PC-3 (cell line): ENCODE measurements at regions not wholly inside any gene's neighbourhood (a gene's known extent, or its start where the extent isn't known, plus 50 kb on each side); places are given as distances from the start of the nearest gene placed in this dataset.
"Not testable (repeated sequence)": the region's sequence is repeated elsewhere in the genome, so short reads cannot be mapped to it uniquely, and the experiment has no call there.

Experiments
- ATAC-seq: fragments of 200-7000 bp; cut with Tn5 transposase; 2 replicates; pipeline ENCODE4 v1.9.1; 2020; ENCODE audit warnings: mild to moderate bottlenecking, moderate library complexity
- BruUV-seq: library from RNA; stranded (reverse); fragments of 400-500 nt; replicated peaks from 2 replicates; lab custom pipeline; 2021; lab: Mats Ljungman, UMichigan
- CTCF ChIA-PET: fragments of 300-600 bp; sonication (Branson Sonifier 250); formaldehyde crosslinking; loops from one replicate; lab custom pipeline; 2022; ENCODE audit warnings: antibody characterized with exemption; lab: Charles Lee
- POLR2A ChIA-PET: fragments of 300-600 bp; sonication (Branson Sonifier 250); formaldehyde crosslinking; loops from one replicate; lab custom pipeline; 2022; ENCODE audit warnings: antibody characterized with exemption; ENCODE audit not compliant: unreplicated experiment; lab: Charles Lee
- DNase-seq: peaks from one replicate; pipeline ENCODE4 v3.0.0-alpha.2; 2015
- H2AFZ ChIP-seq: fragments of 300-600 bp; sonication (generic); 2 replicates; pipeline ENCODE4 v1.6.0; 2016; ENCODE audit warnings: antibody characterized with exemption, low read length
- H3F3A ChIP-seq: fragments of 300-600 bp; sonication (generic); one replicate; pipeline ENCODE4 v1.6.0; 2017; ENCODE audit warnings: antibody characterized with exemption, low read length, control low read depth, mild to moderate bottlenecking; ENCODE audit not compliant: unreplicated experiment
- H3K27ac ChIP-seq: fragments of 300-600 bp; sonication (generic); 2 replicates; pipeline ENCODE4 v1.5.1; 2016; ENCODE audit warnings: mild to moderate bottlenecking, low read length
- H3K27me3 ChIP-seq: fragments of 300-600 bp; sonication (generic); 2 replicates; pipeline ENCODE4 v1.6.1; 2016; ENCODE audit warnings: low read length, mixed read lengths
- H3K36me3 ChIP-seq: fragments of 300-600 bp; sonication (generic); 2 replicates; pipeline ENCODE4 v1.6.1; 2016; ENCODE audit warnings: low read depth, mixed run types, low read length, mixed read lengths
- H3K4me1 ChIP-seq: fragments of 300-600 bp; sonication (generic); 2 replicates; pipeline ENCODE4 v1.5.1; 2016; ENCODE audit warnings: low read length; ENCODE audit not compliant: insufficient read depth
- H3K4me2 ChIP-seq: fragments of 300-600 bp; sonication (generic); 2 replicates; pipeline ENCODE4 v1.6.0; 2016; ENCODE audit warnings: low read length
- H3K4me3 ChIP-seq: fragments of 300-600 bp; sonication (generic); 2 replicates; pipeline ENCODE4 v1.5.1; 2016; ENCODE audit warnings: mild to moderate bottlenecking, low read length, mixed read lengths
- H3K79me2 ChIP-seq: fragments of 300-600 bp; sonication (generic); 2 replicates; pipeline ENCODE4 v1.6.1; 2017; ENCODE audit warnings: low read length, mixed read lengths
- H3K9ac ChIP-seq: fragments of 300-600 bp; sonication (generic); 2 replicates; pipeline ENCODE4 v1.6.0; 2016; ENCODE audit warnings: mild to moderate bottlenecking, low read length
- H3K9me2 ChIP-seq: fragments of 300-600 bp; sonication (generic); replicated peaks from 2 replicates; pipeline ENCODE4 v1.6.1; 2016; ENCODE audit warnings: mixed run types, low read length, mixed read lengths
- H3K9me3 ChIP-seq: fragments of 300-600 bp; sonication (generic); 2 replicates; pipeline ENCODE4 v1.6.1; 2016; ENCODE audit warnings: low read length, mixed read lengths
- H4K20me1 ChIP-seq: fragments of 300-600 bp; sonication (generic); 2 replicates; pipeline ENCODE4 v1.6.1; 2016; ENCODE audit warnings: low read length, mixed read lengths
- intact Hi-C: fragments of 100-400 bp; cut with micrococcal nuclease; formaldehyde crosslinking; loops from 2 replicates; pipeline ENCODE4 v1.9.0; 2023

- ATAC-seq, BruUV-seq, H3K4me1 ChIP-seq, H3K79me2 ChIP-seq, H3K27ac ChIP-seq, H3K27me3 ChIP-seq, H3K4me3 ChIP-seq, DNase-seq, H2AFZ ChIP-seq, H3K9me3 ChIP-seq, intact Hi-C loops, CTCF ChIA-PET, H3F3A ChIP-seq, H3K36me3 ChIP-seq, H3K9me2 ChIP-seq, H3K9ac ChIP-seq, H3K4me2 ChIP-seq, H4K20me1 ChIP-seq, POLR2A ChIA-PET: not testable (repeated sequence)
Measured at GRCh38 chr10:46668357-46668997, 89.5 kb downstream of the SYT15 start.

DNA sequence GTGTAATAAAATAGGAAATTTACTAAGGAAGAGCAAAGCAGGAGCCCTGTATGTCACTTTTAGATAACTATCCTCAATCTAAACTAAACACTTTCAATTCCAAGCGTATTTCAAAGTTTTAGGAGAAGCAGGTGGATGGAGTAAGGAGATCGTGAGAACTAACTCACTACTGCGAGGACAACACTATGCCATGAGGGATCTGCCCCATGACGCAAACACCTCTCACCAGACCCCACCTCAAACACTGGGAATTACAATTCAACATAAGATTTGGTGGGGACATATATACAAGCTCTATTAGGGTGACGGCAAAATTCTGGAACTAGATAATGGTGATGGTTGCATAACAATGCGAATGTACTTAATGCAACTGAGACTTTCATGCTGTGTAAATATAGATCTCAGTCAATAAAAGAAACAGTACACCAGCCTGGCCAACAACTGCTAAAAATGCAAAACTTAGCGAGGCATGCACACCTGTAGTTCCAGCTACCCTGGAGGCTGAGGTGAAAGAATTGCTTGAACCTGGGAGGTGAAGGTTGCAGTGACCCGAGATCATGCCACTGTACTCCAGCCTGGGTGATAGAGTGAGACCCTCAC, 99.0 kb downstream of the SYT15 start:
- intact Hi-C loops, result not testable (repeated sequence)

GRCh38 chr10:46691397-46691796, 112.5 kb downstream of the SYT15 start:
- not testable (repeated sequence) for BruUV-seq

More for the DNA sequence above, 99.0 kb downstream of the SYT15 start:
- ATAC-seq, H3K4me1 ChIP-seq, H2AFZ ChIP-seq, H3K79me2 ChIP-seq, BruUV-seq, H3K9me2 ChIP-seq, POLR2A ChIA-PET, CTCF ChIA-PET, H3K9ac ChIP-seq, H3K27ac ChIP-seq, H3K9me3 ChIP-seq, H3K4me3 ChIP-seq, H3K4me2 ChIP-seq, H4K20me1 ChIP-seq, DNase-seq, H3F3A ChIP-seq, H3K27me3 ChIP-seq, H3K36me3 ChIP-seq: not testable (repeated sequence)

DNA sequence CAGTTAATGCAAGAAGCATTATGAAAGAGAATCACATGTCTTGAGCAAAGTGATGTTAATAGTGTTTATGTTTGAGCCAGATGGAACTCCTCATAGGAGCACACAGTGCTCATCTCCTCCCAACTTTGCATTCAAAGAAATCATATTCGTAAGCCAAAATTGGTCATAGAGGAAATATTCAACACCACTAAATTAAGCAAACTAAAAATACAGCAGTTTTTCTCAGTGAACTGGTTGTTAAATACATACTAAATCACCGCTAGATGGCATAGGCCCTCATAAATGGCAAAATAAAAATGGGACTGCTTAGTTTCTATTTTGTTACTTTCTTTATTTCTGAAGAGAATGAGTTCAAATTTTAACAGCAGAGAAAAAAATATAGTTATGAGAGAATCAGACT, 114.3 kb downstream of the SYT15 start:
- H3K36me3 ChIP-seq, CTCF ChIA-PET, POLR2A ChIA-PET, intact Hi-C loops, H3K79me2 ChIP-seq, H4K20me1 ChIP-seq, H3K9me3 ChIP-seq, BruUV-seq, H2AFZ ChIP-seq, H3K4me1 ChIP-seq, H3K4me3 ChIP-seq, H3K9ac ChIP-seq, H3K9me2 ChIP-seq, H3K27ac ChIP-seq, DNase-seq, H3F3A ChIP-seq, H3K27me3 ChIP-seq, H3K4me2 ChIP-seq: not testable (repeated sequence)
- ATAC-seq, result 0 out of 2 replicates have a peak, but pooled peaks have one; percentile 20

More at GRCh38 chr10:46691397-46691796, 112.5 kb downstream of the SYT15 start:
- H4K20me1 ChIP-seq, H3K9me3 ChIP-seq, H3K4me2 ChIP-seq, H3K9ac ChIP-seq, H3K36me3 ChIP-seq, H3K27me3 ChIP-seq, H2AFZ ChIP-seq, H3F3A ChIP-seq, intact Hi-C loops, H3K9me2 ChIP-seq, H3K27ac ChIP-seq, ATAC-seq, CTCF ChIA-PET, POLR2A ChIA-PET, H3K4me1 ChIP-seq, H3K79me2 ChIP-seq, H3K4me3 ChIP-seq, DNase-seq: not testable (repeated sequence)

DNA sequence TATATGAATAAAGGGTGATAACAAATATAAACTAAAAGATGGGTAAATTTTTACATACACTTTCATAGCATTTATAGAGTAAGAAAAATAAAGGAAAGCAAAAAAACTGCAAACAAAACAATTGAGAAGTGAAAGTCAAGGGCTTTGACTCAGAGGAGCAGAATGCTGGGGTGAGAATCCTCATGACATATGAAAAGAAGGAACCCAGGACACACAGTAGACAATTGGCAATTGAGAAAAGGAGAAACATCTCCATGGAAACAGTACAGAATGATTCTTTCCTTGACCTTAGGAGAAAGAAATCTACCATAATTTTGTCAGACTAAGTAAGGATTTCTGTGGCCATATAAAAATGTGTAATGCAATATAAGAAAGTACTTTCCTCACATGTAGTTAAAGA, 138.3 kb downstream of the SYT15 start:
- H2AFZ ChIP-seq, H3K9me2 ChIP-seq, H3K79me2 ChIP-seq, H3K4me1 ChIP-seq, H4K20me1 ChIP-seq, intact Hi-C loops, H3K27me3 ChIP-seq, BruUV-seq, H3K36me3 ChIP-seq, H3K9ac ChIP-seq, H3K4me3 ChIP-seq, CTCF ChIA-PET, H3F3A ChIP-seq, H3K4me2 ChIP-seq, DNase-seq, POLR2A ChIA-PET, ATAC-seq, H3K9me3 ChIP-seq, H3K27ac ChIP-seq: not testable (repeated sequence)

- POLR2A ChIA-PET, H3K27ac ChIP-seq, H3K36me3 ChIP-seq, H3K4me1 ChIP-seq, H3K4me2 ChIP-seq, H3K79me2 ChIP-seq, H3K9me2 ChIP-seq, H4K20me1 ChIP-seq, H3K27me3 ChIP-seq, H3K4me3 ChIP-seq, BruUV-seq, intact Hi-C loops, H3K9me3 ChIP-seq, DNase-seq, CTCF ChIA-PET, H3K9ac ChIP-seq, H2AFZ ChIP-seq, ATAC-seq, H3F3A ChIP-seq: not testable (repeated sequence)
Measured at GRCh38 chr10:46718014-46718413, 139.1 kb downstream of the SYT15 start.
